Astrocyte (in vitro differentiated cells and primary cell): ENCODE measurements at regions not wholly inside any gene's neighbourhood (a gene's known extent, or its start where the extent isn't known, plus 50 kb on each side); places are given as distances from the start of the nearest gene placed in this dataset.
A peak's percentile ranks its signal among the peaks of the same experiment; 100 is the strongest.

Experiments
- DNase-seq: peaks from one replicate; pipeline ENCODE4 v3.0.0-alpha.2; 2010; ENCODE audit warnings: low read depth
- FAIRE-seq: peaks from 2 replicates; lab custom pipeline; 2011; peaks lifted over from hg19 to GRCh38; lab: Jason Lieb, UNC
- H2AFZ ChIP-seq: 2 replicates; pipeline ENCODE4 v1.6.0; 2012; ENCODE audit warnings: low read depth, low read length, inconsistent platforms
- H3K27ac ChIP-seq: 2 replicates; pipeline ENCODE4 v1.5.1; 2011; ENCODE audit warnings: low read depth, low read length, inconsistent platforms
- H3K27me3 ChIP-seq: 2 replicates; pipeline ENCODE4 v1.6.0; 2011; ENCODE audit warnings: low read length, inconsistent platforms; ENCODE audit not compliant: insufficient read depth
- H3K36me3 ChIP-seq: 2 replicates; pipeline ENCODE4 v1.5.1; 2011; ENCODE audit warnings: low read length, inconsistent platforms; ENCODE audit not compliant: insufficient read depth
- H3K4me1 ChIP-seq: 2 replicates; pipeline ENCODE4 v1.5.1; 2011; ENCODE audit warnings: low read length, inconsistent platforms; ENCODE audit not compliant: insufficient read depth
- H3K4me2 ChIP-seq: 2 replicates; pipeline ENCODE4 v1.6.0; 2012; ENCODE audit warnings: low read length, inconsistent platforms
- H3K4me3 ChIP-seq: 2 replicates; pipeline ENCODE4 v1.5.1; 2011; ENCODE audit warnings: low read depth, mild to moderate bottlenecking, low read length, inconsistent platforms; ENCODE audit not compliant: insufficient read depth
- H3K79me2 ChIP-seq: 2 replicates; pipeline ENCODE4 v1.6.0; 2012; ENCODE audit warnings: mild to moderate bottlenecking, low read length, inconsistent platforms; ENCODE audit not compliant: insufficient read depth
- H3K9ac ChIP-seq: 2 replicates; pipeline ENCODE4 v1.6.0; 2012; ENCODE audit warnings: mild to moderate bottlenecking, low read length, inconsistent platforms
- H3K9me3 ChIP-seq: 2 replicates; pipeline ENCODE4 v1.5.1; 2012; ENCODE audit warnings: low read depth, mild to moderate bottlenecking, low read length, inconsistent platforms; ENCODE audit not compliant: insufficient read depth
- H4K20me1 ChIP-seq: 2 replicates; pipeline ENCODE4 v1.6.0; 2012; ENCODE audit warnings: low read length, inconsistent platforms; ENCODE audit not compliant: insufficient read depth
- H3K27ac Mint-ChIP-seq: one replicate; pipeline ENCODE4 v1.8.0; 2021; ENCODE audit warnings: mild to moderate bottlenecking, mixed read lengths; ENCODE audit not compliant: unreplicated experiment
- H3K27me3 Mint-ChIP-seq: one replicate; pipeline ENCODE4 v1.8.0; 2021; ENCODE audit warnings: low read depth, mixed read lengths; ENCODE audit not compliant: unreplicated experiment
- H3K36me3 Mint-ChIP-seq: one replicate; pipeline ENCODE4 v1.8.0; 2021; ENCODE audit warnings: low read depth, mixed read lengths; ENCODE audit not compliant: unreplicated experiment
- H3K4me1 Mint-ChIP-seq: one replicate; pipeline ENCODE4 v1.8.0; 2021; ENCODE audit warnings: low read depth, mixed read lengths; ENCODE audit not compliant: unreplicated experiment
- H3K4me3 Mint-ChIP-seq: one replicate; pipeline ENCODE4 v1.8.0; 2021; ENCODE audit warnings: mild to moderate bottlenecking, moderate library complexity, mixed read lengths; ENCODE audit not compliant: unreplicated experiment
- H3K9me3 Mint-ChIP-seq: one replicate; pipeline ENCODE4 v1.8.0; 2021; ENCODE audit warnings: mild to moderate bottlenecking, mixed read lengths; ENCODE audit not compliant: unreplicated experiment
- CTCF ChIP-seq: IDR thresholded peaks from 2 replicates; pipeline ENCODE4 v1.5.1; 2011; ENCODE audit warnings: low read depth, mild to moderate bottlenecking, inconsistent platforms, low read length, moderate library complexity; ENCODE audit not compliant: insufficient read depth
- EZH2 ChIP-seq: IDR thresholded peaks from 2 replicates; pipeline ENCODE4 v1.6.1; 2012; ENCODE audit warnings: mild to moderate bottlenecking, low read length, inconsistent platforms; ENCODE audit not compliant: insufficient read depth

GRCh38 chr16:61332461-61332860 lies 703.8 kb downstream of the CDH8 start:
- Mint-ChIP-seq H3K27me3 (no peaks in the 10 kb centered on the region), H3K27ac (no peak overlapping the region), H3K4me3 (no peak overlapping the region), H3K9me3 (no peaks in the 10 kb centered on the region), H3K36me3 (no peaks in the 10 kb centered on the region), H3K4me1 (no peaks in the 10 kb centered on the region)
- no peak overlapping the region for H2AFZ ChIP-seq
- no peak overlapping the region for H3K9ac ChIP-seq
- FAIRE-seq (no peak), DNase-seq (no peak)
- H3K4me1 ChIP-seq, result no peaks in the 10 kb centered on the region
- H3K4me3 ChIP-seq, result no peak overlapping the region
- no peak for TF ChIP-seq CTCF
- no peak for TF ChIP-seq EZH2
- no peak overlapping the region for H3K4me2 ChIP-seq
- H3K79me2 ChIP-seq, result no peaks in the 10 kb centered on the region
- H3K27me3 ChIP-seq, result no peaks in the 10 kb centered on the region
- H3K9me3 ChIP-seq, result no peaks in the 10 kb centered on the region
- H3K36me3 ChIP-seq, result no peaks in the 10 kb centered on the region
- no peak overlapping the region for H3K27ac ChIP-seq
- no peaks in the 10 kb centered on the region for H4K20me1 ChIP-seq

GRCh38 chr16:61324044-61324443 lies 712.2 kb downstream of the CDH8 start:
- H3K9me3 Mint-ChIP-seq, result no peaks in the 10 kb centered on the region
- H3K4me1 Mint-ChIP-seq, result peaks cover 7% of the 10 kb centered on the region
- no peaks in the 10 kb centered on the region for H3K27me3 Mint-ChIP-seq
- FAIRE-seq (no peak), DNase-seq (no peak)
- TF ChIP-seq CTCF (no peak), EZH2 (no peak)
- Histone ChIP-seq H3K4me3 (no peak overlapping the region), H3K27ac (no peak overlapping the region), H2AFZ (no peak overlapping the region), H3K36me3 (no peaks in the 10 kb centered on the region), H3K4me2 (no peak overlapping the region), H4K20me1 (no peaks in the 10 kb centered on the region), H3K4me1 (no peaks in the 10 kb centered on the region), H3K27me3 (no peaks in the 10 kb centered on the region), H3K9ac (no peak overlapping the region), H3K79me2 (no peaks in the 10 kb centered on the region), H3K9me3 (no peaks in the 10 kb centered on the region)
- no peak overlapping the region for H3K4me3 Mint-ChIP-seq
- H3K36me3 Mint-ChIP-seq, result no peaks in the 10 kb centered on the region
- H3K27ac Mint-ChIP-seq, result no peak overlapping the region

DNA sequence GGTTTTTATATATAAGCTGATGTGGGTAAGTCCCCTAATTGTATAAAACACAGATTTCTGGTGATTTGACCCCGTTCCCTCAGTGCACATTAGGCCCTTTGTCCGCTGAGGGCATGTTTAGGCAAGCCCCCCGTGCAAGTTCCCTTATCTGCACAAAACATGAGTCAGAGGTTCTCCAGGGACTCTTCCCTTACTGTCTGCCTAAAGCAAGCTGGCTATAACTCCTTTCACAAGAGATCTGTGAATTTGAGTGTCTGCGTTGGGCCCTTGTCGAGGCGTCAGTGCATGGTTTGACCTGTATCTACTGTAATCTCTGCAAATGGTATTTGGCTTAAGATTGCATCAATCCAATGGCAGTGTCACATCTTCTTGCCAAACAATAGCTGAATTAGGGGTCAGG lies 712.8 kb downstream of the CDH8 start:
- DNase-seq, result no peak
- H3K27ac ChIP-seq, result no peak overlapping the region
- no peaks in the 10 kb centered on the region for H3K79me2 ChIP-seq
- no peaks in the 10 kb centered on the region for H3K4me1 ChIP-seq
- Mint-ChIP-seq H3K27me3 (no peaks in the 10 kb centered on the region), H3K36me3 (no peaks in the 10 kb centered on the region), H3K27ac (peak overlapping the region; percentile 53), H3K4me3 (no peak overlapping the region), H3K9me3 (no peaks in the 10 kb centered on the region), H3K4me1 (peaks cover 7% of the 10 kb centered on the region)
- no peaks in the 10 kb centered on the region for H4K20me1 ChIP-seq
- H2AFZ ChIP-seq, result no peak overlapping the region
- no peaks in the 10 kb centered on the region for H3K27me3 ChIP-seq
- H3K9me3 ChIP-seq, result no peaks in the 10 kb centered on the region
- H3K9ac ChIP-seq, result no peak overlapping the region
- FAIRE-seq, result no peak
- no peak for TF ChIP-seq CTCF
- no peak for TF ChIP-seq EZH2
- H3K4me3 ChIP-seq, result no peak overlapping the region
- no peaks in the 10 kb centered on the region for H3K36me3 ChIP-seq
- H3K4me2 ChIP-seq, result no peak overlapping the region
